ENCODE measurements at regions not wholly inside any gene's neighbourhood (a gene's known extent, or its start where the extent isn't known, plus 50 kb on each side); places are given as distances from the start of the nearest gene placed in this dataset.

DNA sequence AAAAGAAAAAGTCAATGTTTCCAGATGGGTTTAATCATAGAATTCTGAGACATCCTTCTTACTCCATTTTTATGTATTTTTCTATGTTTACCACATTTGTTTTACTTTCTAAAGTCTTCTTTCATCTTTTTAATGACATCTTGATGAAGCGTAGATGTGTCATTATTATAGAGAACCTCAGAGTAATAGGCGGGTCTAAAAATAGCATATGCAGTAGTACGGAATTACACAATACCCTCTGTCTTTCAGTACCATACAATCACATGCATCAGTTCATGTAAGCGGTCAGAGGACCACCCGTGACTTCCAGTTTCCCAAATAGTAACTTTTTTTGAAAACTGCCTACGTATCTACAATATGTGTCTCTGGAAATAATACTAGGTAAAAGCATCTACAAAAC lies 224.0 kb downstream of the PLOD2 start:
- Mint-ChIP-seq H3K36me3 (ENCODE audit: insufficient read depth, unreplicated experiment) (no peaks in the 10 kb centered on the region), H3K27ac (ENCODE audit: low read depth, unreplicated experiment) (no peak overlapping the region), H3K4me1 (ENCODE audit: insufficient read depth, unreplicated experiment) (peaks cover 8% of the 10 kb centered on the region), H3K9me3 (ENCODE audit: unreplicated experiment) (no peaks in the 10 kb centered on the region), H3K4me3 (ENCODE audit: unreplicated experiment) (no peak overlapping the region), H3K27me3 (ENCODE audit: insufficient read depth, unreplicated experiment) (no peaks in the 10 kb centered on the region)
- BruUV-seq (replicated peaks), result no TSS peak
- peak; percentile 24 for DNase-seq (ENCODE audit: unreplicated experiment)
- ChIA-PET CTCF (interaction anchor here (0.5 to 0.6 kb wide), 2 partner anchors 210 to 1200 kb away, joined by 3 to 5 read pairs; no protein-coding TSS in a partner anchor), POLR2A (interaction anchor here (0.7 kb wide), 1 partner anchor 10 kb away, joined by 3 read pairs; no protein-coding TSS in a partner anchor)
- intact Hi-C loops (cut with micrococcal nuclease), result no loop called here
- TF ChIP-seq, protein P1, sequence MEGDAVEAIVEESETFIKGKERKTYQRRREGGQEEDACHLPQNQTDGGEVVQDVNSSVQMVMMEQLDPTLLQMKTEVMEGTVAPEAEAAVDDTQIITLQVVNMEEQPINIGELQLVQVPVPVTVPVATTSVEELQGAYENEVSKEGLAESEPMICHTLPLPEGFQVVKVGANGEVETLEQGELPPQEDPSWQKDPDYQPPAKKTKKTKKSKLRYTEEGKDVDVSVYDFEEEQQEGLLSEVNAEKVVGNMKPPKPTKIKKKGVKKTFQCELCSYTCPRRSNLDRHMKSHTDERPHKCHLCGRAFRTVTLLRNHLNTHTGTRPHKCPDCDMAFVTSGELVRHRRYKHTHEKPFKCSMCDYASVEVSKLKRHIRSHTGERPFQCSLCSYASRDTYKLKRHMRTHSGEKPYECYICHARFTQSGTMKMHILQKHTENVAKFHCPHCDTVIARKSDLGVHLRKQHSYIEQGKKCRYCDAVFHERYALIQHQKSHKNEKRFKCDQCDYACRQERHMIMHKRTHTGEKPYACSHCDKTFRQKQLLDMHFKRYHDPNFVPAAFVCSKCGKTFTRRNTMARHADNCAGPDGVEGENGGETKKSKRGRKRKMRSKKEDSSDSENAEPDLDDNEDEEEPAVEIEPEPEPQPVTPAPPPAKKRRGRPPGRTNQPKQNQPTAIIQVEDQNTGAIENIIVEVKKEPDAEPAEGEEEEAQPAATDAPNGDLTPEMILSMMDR (IDR thresholded peaks at IDR 0.05; ENCODE audit: unreplicated experiment), result no peak

DNA sequence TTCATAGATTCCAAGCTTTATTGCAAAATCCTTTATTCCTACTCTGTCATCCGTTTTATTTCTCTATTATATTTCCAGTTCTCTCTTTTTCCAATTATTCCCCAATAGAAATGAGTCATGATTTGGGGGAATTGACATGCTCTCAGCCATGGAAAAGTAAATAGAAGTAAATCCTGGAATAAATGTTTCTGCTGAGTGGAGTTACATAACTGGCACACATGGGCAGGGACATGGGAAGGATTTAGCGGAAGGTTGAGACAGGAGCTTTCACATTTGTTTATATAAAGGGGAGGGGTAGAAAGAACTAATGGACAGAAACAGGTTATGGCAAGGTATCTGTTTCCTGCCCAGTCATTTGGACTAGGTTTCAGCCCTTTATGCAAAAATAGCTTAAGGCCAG lies 221.6 kb downstream of the PLOD2 start:
- no peak overlapping the region for H3K27ac Mint-ChIP-seq (ENCODE audit: low read depth, unreplicated experiment)
- DNase-seq (ENCODE audit: unreplicated experiment), result peak; percentile 29
- intact Hi-C loops (cut with micrococcal nuclease), result no loop called here

DNA sequence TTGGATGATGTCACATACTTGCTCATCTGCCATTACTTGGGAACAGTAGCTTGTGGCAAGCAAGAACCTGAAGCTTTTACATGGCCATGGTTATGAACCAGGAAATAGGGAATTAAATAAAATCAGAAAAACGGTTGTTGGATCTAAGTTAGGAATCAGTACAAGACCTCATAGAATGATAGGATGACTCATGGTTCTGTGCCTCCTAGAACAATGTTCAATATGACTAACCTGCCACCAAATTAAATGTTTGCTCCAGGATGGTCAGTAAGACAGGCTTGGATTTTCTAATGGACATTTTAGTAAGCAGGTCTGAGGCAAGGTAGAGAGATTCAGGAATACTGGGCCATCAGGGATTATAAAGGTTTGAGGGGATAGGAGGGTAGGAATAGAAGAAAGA lies 218.9 kb downstream of the PLOD2 start:
- peaks cover 18% of the 10 kb centered on the region for H3K4me1 Mint-ChIP-seq (ENCODE audit: insufficient read depth, unreplicated experiment)
- H3K27ac Mint-ChIP-seq (ENCODE audit: low read depth, unreplicated experiment), result no peak overlapping the region
- TF ChIP-seq, protein P1 (IDR thresholded peaks at IDR 0.05; ENCODE audit: unreplicated experiment), result no peak
- no peaks in the 10 kb centered on the region for H3K9me3 Mint-ChIP-seq (ENCODE audit: unreplicated experiment)
- ChIA-PET POLR2A (no interaction called here), CTCF (interaction anchor here (0.5 to 0.6 kb wide), 2 partner anchors 26 to 609 kb away, joined by 3 to 4 read pairs; no protein-coding TSS in a partner anchor)
- H3K36me3 Mint-ChIP-seq (ENCODE audit: insufficient read depth, unreplicated experiment), result no peaks in the 10 kb centered on the region
- DNase-seq (ENCODE audit: unreplicated experiment), result peak; percentile 21
- intact Hi-C loops (cut with micrococcal nuclease), result no loop called here
- H3K4me3 Mint-ChIP-seq (ENCODE audit: unreplicated experiment), result no peak overlapping the region
- no peaks in the 10 kb centered on the region for H3K27me3 Mint-ChIP-seq (ENCODE audit: insufficient read depth, unreplicated experiment)
- no TSS peak for BruUV-seq (replicated peaks)

More for the DNA sequence above, 221.6 kb downstream of the PLOD2 start:
- peaks cover 18% of the 10 kb centered on the region for H3K4me1 Mint-ChIP-seq (ENCODE audit: insufficient read depth, unreplicated experiment)
- TF ChIP-seq, protein P1 (IDR thresholded peaks at IDR 0.05; ENCODE audit: unreplicated experiment), result no peak
- no peaks in the 10 kb centered on the region for H3K36me3 Mint-ChIP-seq (ENCODE audit: insufficient read depth, unreplicated experiment)
- ChIA-PET POLR2A (no interaction called here), CTCF (interaction anchor here (0.6 to 0.7 kb wide), 2 partner anchors 78 to 164 kb away, joined by 3 read pairs; no protein-coding TSS in a partner anchor)
- no peaks in the 10 kb centered on the region for H3K27me3 Mint-ChIP-seq (ENCODE audit: insufficient read depth, unreplicated experiment)
- no TSS peak for BruUV-seq (replicated peaks)
- no peaks in the 10 kb centered on the region for H3K9me3 Mint-ChIP-seq (ENCODE audit: unreplicated experiment)
- H3K4me3 Mint-ChIP-seq (ENCODE audit: unreplicated experiment), result no peak overlapping the region

DNA sequence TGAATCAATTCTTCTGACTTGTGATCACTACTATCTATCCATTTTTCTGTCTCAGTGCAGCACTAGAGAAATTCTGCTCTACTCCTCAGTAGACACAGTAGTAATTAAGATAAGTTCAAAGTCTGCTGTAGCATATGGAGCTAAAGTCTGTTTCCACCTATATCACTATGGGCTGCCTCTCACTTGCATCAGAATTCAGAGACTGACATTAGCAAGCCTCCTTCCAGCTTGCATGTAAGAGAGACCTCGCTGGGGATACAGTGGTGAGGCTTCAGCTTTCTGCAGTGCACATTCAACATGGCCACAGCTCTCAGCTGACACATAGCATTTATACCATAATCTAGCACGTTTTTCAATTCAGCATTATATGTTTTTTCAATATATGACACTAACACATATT lies 217.0 kb downstream of the PLOD2 start:
- ChIA-PET CTCF (no interaction called here), POLR2A (no interaction called here)
- intact Hi-C loops (cut with micrococcal nuclease), result no loop called here
- Mint-ChIP-seq H3K4me3 (ENCODE audit: unreplicated experiment) (no peak overlapping the region), H3K27me3 (ENCODE audit: insufficient read depth, unreplicated experiment) (no peaks in the 10 kb centered on the region), H3K4me1 (ENCODE audit: insufficient read depth, unreplicated experiment) (peaks cover 18% of the 10 kb centered on the region), H3K36me3 (ENCODE audit: insufficient read depth, unreplicated experiment) (no peaks in the 10 kb centered on the region), H3K9me3 (ENCODE audit: unreplicated experiment) (no peaks in the 10 kb centered on the region), H3K27ac (ENCODE audit: low read depth, unreplicated experiment) (no peak overlapping the region)
- no peak for DNase-seq (ENCODE audit: unreplicated experiment)
- TF ChIP-seq, protein P1 (IDR thresholded peaks at IDR 0.05; ENCODE audit: unreplicated experiment), result no peak
- BruUV-seq (replicated peaks), result no TSS peak
